Choroid plexus epithelial cell (primary cell): ENCODE measurements at regions not wholly inside any gene's neighbourhood (a gene's known extent, or its start where the extent isn't known, plus 50 kb on each side); places are given as distances from the start of the nearest gene placed in this dataset.
A peak's percentile ranks its signal among the peaks of the same experiment; 100 is the strongest.
"Not testable (repeated sequence)": the region's sequence is repeated elsewhere in the genome, so short reads cannot be mapped to it uniquely, and the experiment has no call there.

Experiments used
- DNase-seq: peaks from one replicate; pipeline ENCODE4 v3.0.0-alpha.2; 2010; ENCODE audit warnings: low read depth
- H3K4me3 ChIP-seq: 2 replicates; pipeline ENCODE4 v1.5.1; 2011; ENCODE audit warnings: low read depth, mild to moderate bottlenecking, control low read depth, low read length, moderate library complexity
- TF ChIP-seq, protein P1 (sequence below): conservative IDR thresholded peaks from 2 replicates; pipeline ENCODE4 v1.5.1; 2011; ENCODE audit warnings: low read depth, mild to moderate bottlenecking, control low read depth, inconsistent platforms, low read length, moderate library complexity

GRCh38 chr6:94902974-94903628, 674.2 kb upstream of the MANEA start:
- TF ChIP-seq, protein P1, sequence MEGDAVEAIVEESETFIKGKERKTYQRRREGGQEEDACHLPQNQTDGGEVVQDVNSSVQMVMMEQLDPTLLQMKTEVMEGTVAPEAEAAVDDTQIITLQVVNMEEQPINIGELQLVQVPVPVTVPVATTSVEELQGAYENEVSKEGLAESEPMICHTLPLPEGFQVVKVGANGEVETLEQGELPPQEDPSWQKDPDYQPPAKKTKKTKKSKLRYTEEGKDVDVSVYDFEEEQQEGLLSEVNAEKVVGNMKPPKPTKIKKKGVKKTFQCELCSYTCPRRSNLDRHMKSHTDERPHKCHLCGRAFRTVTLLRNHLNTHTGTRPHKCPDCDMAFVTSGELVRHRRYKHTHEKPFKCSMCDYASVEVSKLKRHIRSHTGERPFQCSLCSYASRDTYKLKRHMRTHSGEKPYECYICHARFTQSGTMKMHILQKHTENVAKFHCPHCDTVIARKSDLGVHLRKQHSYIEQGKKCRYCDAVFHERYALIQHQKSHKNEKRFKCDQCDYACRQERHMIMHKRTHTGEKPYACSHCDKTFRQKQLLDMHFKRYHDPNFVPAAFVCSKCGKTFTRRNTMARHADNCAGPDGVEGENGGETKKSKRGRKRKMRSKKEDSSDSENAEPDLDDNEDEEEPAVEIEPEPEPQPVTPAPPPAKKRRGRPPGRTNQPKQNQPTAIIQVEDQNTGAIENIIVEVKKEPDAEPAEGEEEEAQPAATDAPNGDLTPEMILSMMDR, result no peak
- H3K4me3 ChIP-seq, result no peak overlapping the region
- no peak for DNase-seq

DNA sequence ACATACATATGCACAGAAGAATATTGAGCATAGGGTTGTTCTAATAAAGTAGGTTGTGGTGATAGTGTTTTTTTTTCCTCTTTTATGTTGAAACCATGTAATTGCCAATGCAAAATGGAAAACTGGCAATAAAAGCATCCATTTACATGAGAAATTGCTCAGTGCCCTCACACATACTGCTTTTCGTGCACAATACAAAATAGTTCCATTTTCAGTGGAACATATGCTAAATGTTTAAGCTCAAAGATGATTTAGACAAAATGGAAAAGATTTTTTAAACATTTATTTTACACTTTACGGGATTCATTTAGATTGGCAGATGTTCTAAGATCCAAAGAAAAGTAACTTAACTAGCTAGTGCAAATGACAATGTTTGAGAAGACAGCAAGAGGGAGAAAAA, 678.1 kb upstream of the MANEA start:
- no peak for DNase-seq
- no peak overlapping the region for H3K4me3 ChIP-seq
- TF ChIP-seq, protein P1, result no peak

DNA sequence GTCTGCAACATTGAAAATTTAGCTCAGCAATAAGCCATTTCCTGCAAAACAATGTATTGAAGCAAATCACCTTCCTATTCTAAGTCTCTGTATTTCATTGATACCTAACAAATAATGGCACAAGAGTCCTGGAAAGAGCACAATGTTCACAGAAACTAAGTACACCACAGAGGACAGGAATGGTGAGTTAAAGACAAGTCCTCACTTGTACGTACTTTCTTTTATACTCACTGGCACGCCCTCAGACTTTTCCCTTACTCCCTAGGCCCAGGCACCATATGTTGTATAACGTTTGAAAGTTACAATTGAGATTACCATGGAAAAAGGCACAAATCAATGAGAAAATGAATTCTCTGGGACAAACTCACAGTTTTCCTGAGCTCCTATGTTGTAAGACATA, 683.0 kb upstream of the MANEA start:
- H3K4me3 ChIP-seq, result no peak overlapping the region
- DNase-seq, result no peak
- TF ChIP-seq, protein P1, result no peak

DNA sequence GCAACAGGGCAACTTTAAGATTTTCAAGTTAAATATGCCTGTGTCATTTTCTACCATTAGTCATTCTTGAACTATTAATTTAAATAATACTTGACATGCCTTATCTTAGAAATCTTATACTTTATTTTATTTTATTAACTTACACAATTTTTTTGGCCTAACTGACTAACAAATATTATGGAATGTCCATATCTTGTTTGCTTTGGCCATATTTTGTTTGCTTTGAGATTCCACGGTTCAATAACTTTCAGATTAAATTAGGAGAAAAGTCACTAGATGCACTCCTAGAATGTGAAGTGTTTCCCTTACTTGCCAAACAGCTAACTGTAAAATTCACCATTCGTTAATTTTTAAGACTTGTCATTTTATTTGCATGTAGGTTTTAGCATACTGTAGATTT, 684.0 kb upstream of the MANEA start:
- no peak overlapping the region for H3K4me3 ChIP-seq
- TF ChIP-seq, protein P1, result no peak
- DNase-seq, result peak; percentile 1

GRCh38 chr6:94873819-94874218, 703.5 kb upstream of the MANEA start:
- DNase-seq, H3K4me3 ChIP-seq: not testable (repeated sequence)

GRCh38 chr6:94862112-94862511, 715.2 kb upstream of the MANEA start:
- peak; percentile 4 for DNase-seq

DNA sequence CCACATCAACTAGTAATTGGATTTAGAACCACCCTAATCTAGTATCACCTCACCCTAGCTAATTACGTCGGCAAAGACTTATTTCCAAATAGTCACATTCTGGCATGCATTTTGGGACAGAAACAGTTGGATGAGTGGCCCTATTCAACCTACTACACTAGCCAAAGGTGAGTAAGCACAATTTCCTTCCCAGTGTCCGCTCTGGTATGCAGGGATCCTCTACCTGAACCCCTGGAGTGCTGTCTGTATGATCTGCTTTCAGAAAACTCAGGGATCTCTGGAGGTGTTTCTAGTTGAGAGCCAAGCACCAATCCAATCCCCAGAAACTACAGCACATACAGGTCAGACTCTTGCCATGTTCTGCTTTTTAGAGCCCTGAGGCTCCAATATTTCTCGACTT, 717.4 kb upstream of the MANEA start:
- TF ChIP-seq, protein P1, result no peak
- no peak overlapping the region for H3K4me3 ChIP-seq
- DNase-seq, result no peak

More at GRCh38 chr6:94862112-94862511, 715.2 kb upstream of the MANEA start:
- H3K4me3 ChIP-seq, result no peak overlapping the region
- TF ChIP-seq, protein P1, result no peak

- DNase-seq, H3K4me3 ChIP-seq: not testable (repeated sequence)
Measured at GRCh38 chr6:94856999-94857398, 720.3 kb upstream of the MANEA start.

- not testable (repeated sequence) for H3K4me3 ChIP-seq, DNase-seq
Measured at GRCh38 chr6:94851329-94851728, 726.0 kb upstream of the MANEA start.
